ENCODE measurements at regions not wholly inside any gene's neighbourhood (a gene's known extent, or its start where the extent isn't known, plus 50 kb on each side); places are given as distances from the start of the nearest gene placed in this dataset.
A peak's percentile ranks its signal among the peaks of the same experiment; 100 is the strongest.

- no peak for TF ChIP-seq CTCF (IDR thresholded peaks at IDR 0.05; ENCODE audit: unreplicated experiment)
- peaks cover 12% of the 10 kb centered on the region for H3K4me1 Mint-ChIP-seq (ENCODE audit: insufficient read depth, unreplicated experiment)
- H3K4me3 Mint-ChIP-seq (ENCODE audit: unreplicated experiment): no peak overlapping the region
- H3K9me3 Mint-ChIP-seq (ENCODE audit: unreplicated experiment): peaks cover 7% of the 10 kb centered on the region
- CTCF ChIA-PET: no interaction called here
- BruUV-seq (replicated peaks): no TSS peak
- H3K36me3 Mint-ChIP-seq (ENCODE audit: insufficient read depth, unreplicated experiment): no peaks in the 10 kb centered on the region
- intact Hi-C loops (cut with micrococcal nuclease): no loop called here
- H3K27me3 Mint-ChIP-seq (ENCODE audit: insufficient read depth, unreplicated experiment): no peaks in the 10 kb centered on the region
- POLR2A ChIA-PET: no interaction called here
- DNase-seq (ENCODE audit: unreplicated experiment): no peak
- H3K27ac Mint-ChIP-seq (ENCODE audit: low read depth, unreplicated experiment): no peak overlapping the region
Measured at GRCh38 chrX:150159537-150159936, 203.6 kb upstream of the MAMLD1 start.

- Mint-ChIP-seq H3K36me3 (ENCODE audit: insufficient read depth, unreplicated experiment) (no peaks in the 10 kb centered on the region), H3K9me3 (ENCODE audit: unreplicated experiment) (peaks cover 7% of the 10 kb centered on the region), H3K27ac (ENCODE audit: low read depth, unreplicated experiment) (no peak overlapping the region), H3K27me3 (ENCODE audit: insufficient read depth, unreplicated experiment) (no peaks in the 10 kb centered on the region), H3K4me3 (ENCODE audit: unreplicated experiment) (no peak overlapping the region), H3K4me1 (ENCODE audit: insufficient read depth, unreplicated experiment) (peaks cover 12% of the 10 kb centered on the region)
- no TSS peak for BruUV-seq (replicated peaks)
- ChIA-PET CTCF (interaction anchor here (0.9 kb wide), 1 partner anchor 24 kb away, joined by 4 read pairs; no protein-coding TSS in a partner anchor), POLR2A (no interaction called here)
- TF ChIP-seq CTCF (IDR thresholded peaks at IDR 0.05; ENCODE audit: unreplicated experiment): no peak
- intact Hi-C loops (cut with micrococcal nuclease): no loop called here
- DNase-seq (ENCODE audit: unreplicated experiment): no peak
Measured at GRCh38 chrX:150160656-150161055, 202.5 kb upstream of the MAMLD1 start.

GRCh38 chrX:150161193-150161592 lies 201.9 kb upstream of the MAMLD1 start:
- Mint-ChIP-seq H3K4me3 (ENCODE audit: unreplicated experiment) (no peak overlapping the region), H3K27ac (ENCODE audit: low read depth, unreplicated experiment) (no peak overlapping the region), H3K27me3 (ENCODE audit: insufficient read depth, unreplicated experiment) (no peaks in the 10 kb centered on the region), H3K9me3 (ENCODE audit: unreplicated experiment) (peaks cover 7% of the 10 kb centered on the region), H3K36me3 (ENCODE audit: insufficient read depth, unreplicated experiment) (no peaks in the 10 kb centered on the region), H3K4me1 (ENCODE audit: insufficient read depth, unreplicated experiment) (peaks cover 12% of the 10 kb centered on the region)
- DNase-seq (ENCODE audit: unreplicated experiment): no peak
- POLR2A ChIA-PET: no interaction called here
- CTCF ChIA-PET: interaction anchor here (0.9 kb wide), 1 partner anchor 23 kb away, joined by 4 read pairs; no protein-coding TSS in a partner anchor
- no peak for TF ChIP-seq CTCF (IDR thresholded peaks at IDR 0.05; ENCODE audit: unreplicated experiment)
- BruUV-seq (replicated peaks): no TSS peak
- intact Hi-C loops (cut with micrococcal nuclease): no loop called here

GRCh38 chrX:150162141-150162540 lies 201.0 kb upstream of the MAMLD1 start:
- Mint-ChIP-seq H3K9me3 (ENCODE audit: unreplicated experiment) (peaks cover 7% of the 10 kb centered on the region), H3K36me3 (ENCODE audit: insufficient read depth, unreplicated experiment) (no peaks in the 10 kb centered on the region), H3K27me3 (ENCODE audit: insufficient read depth, unreplicated experiment) (no peaks in the 10 kb centered on the region), H3K4me1 (ENCODE audit: insufficient read depth, unreplicated experiment) (peaks cover 12% of the 10 kb centered on the region), H3K4me3 (ENCODE audit: unreplicated experiment) (no peak overlapping the region), H3K27ac (ENCODE audit: low read depth, unreplicated experiment) (no peak overlapping the region)
- ChIA-PET POLR2A (no interaction called here), CTCF (interaction anchor here (0.7 kb wide), 2 partner anchors 17 to 667 kb away, joined by 3 to 6 read pairs; no protein-coding TSS in a partner anchor)
- no peak for TF ChIP-seq CTCF (IDR thresholded peaks at IDR 0.05; ENCODE audit: unreplicated experiment)
- intact Hi-C loops (cut with micrococcal nuclease): no loop called here
- peak; percentile 80 for DNase-seq (ENCODE audit: unreplicated experiment)
- no TSS peak for BruUV-seq (replicated peaks)

Data from MCF 10A (cell line).